ENCODE measurements at regions not wholly inside any gene's neighbourhood (a gene's known extent, or its start where the extent isn't known, plus 50 kb on each side); places are given as distances from the start of the nearest gene placed in this dataset.

DNA sequence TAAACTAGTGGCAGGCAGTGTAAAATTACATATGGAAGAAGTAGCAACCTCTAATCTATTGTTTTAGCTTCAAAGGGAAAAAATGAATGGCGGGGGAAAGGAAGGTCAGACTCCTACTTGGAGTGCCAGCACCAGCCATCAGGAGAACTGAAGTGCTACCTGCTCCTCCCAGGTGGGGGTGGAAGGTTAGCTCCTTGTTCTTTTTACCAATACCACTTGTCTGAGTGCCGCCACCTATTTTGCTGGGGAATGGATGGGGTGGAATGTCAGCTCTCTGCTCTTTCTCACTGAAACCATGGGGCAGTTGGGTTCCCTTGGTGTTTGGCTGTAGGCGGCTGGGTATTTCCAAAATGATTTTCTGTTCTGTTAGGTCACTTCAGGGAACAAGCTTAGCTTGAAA is 428.7 kb upstream of the EPHA3 start:
- in situ Hi-C loops (cut with MboI; ENCODE audit: low pct_ligation_motif_present in 1 of 4, low pct_unique_long_range_greater_than_20kb in 1 of 4, low sequenced_read_pairs in 3 of 4) (no loop called here), intact Hi-C loops (cut with DNase I; ENCODE audit: low total_unique reads) (no loop called here)
- Histone ChIP-seq H3K36me3 (no peaks in the 10 kb centered on the region), H3K4me1 (no peaks in the 10 kb centered on the region), H3K9me3 (no peaks in the 10 kb centered on the region), H3K4me3 (no peak overlapping the region), H3K27ac (no peak overlapping the region), H3K27me3 (no peaks in the 10 kb centered on the region)
- no peak for DNase-seq
- 96 to 100% methylated on average over 1 to 3 of the region's 3 CpGs for WGBS, 2 donors (ENCODE audit: low coverage in 1 of 2)
- TF ChIP-seq EP300 (IDR thresholded peaks at IDR 0.05; ENCODE audit: low read depth) = no peak
- no peak for TF ChIP-seq POLR2A (IDR thresholded peaks at IDR 0.05)

- intact Hi-C loops (cut with DNase I; ENCODE audit: low total_unique reads) = no loop called here
- TF ChIP-seq POLR2AphosphoS5 (IDR thresholded peaks at IDR 0.05) = no peak
- TF ChIP-seq CTCF (IDR thresholded peaks at IDR 0.05) = no peak
- TF ChIP-seq EP300 (IDR thresholded peaks at IDR 0.05; ENCODE audit: low read depth) = no peak
- no peak for TF ChIP-seq POLR2A (IDR thresholded peaks at IDR 0.05)
- Histone ChIP-seq H3K27me3 (no peaks in the 10 kb centered on the region), H3K27ac (no peak overlapping the region), H3K4me3 (no peak overlapping the region), H3K9me3 (no peaks in the 10 kb centered on the region), H3K4me1 (no peaks in the 10 kb centered on the region), H3K36me3 (no peaks in the 10 kb centered on the region)
- DNase-seq = no peak
- WGBS, 2 donors (ENCODE audit: low coverage in 1 of 2) = 86% methylated on average over 3 of the region's 3 CpGs; no CpG with 5 or more reads in 1 of the 2 donors
- in situ Hi-C loops (cut with MboI; ENCODE audit: low pct_ligation_motif_present in 1 of 4, low pct_unique_long_range_greater_than_20kb in 1 of 4, low sequenced_read_pairs in 3 of 4) = no loop called here
These were observed 417.1 kb upstream of the EPHA3 start for GRCh38 chr3:88690287-88690686.

DNA sequence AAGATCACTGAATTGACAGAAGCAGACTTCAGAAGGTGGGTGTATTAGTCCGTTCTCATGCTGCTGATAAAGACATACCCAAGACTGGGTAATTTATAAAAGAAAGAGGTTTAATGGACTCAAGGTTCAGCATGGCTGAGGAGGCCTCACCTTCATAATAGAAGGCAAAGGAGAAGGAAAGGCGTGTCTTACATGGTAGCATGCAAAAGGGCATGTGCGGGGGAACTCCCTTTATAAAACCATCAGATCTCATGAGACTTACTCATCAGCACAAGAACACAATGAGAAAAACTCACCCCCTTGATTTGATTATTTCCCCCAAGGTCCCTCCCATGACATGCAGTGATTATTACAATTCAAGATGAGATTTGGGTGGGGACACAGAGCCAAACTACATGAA is 416.3 kb upstream of the EPHA3 start:
- Histone ChIP-seq H3K4me1 (no peaks in the 10 kb centered on the region), H3K9me3 (no peaks in the 10 kb centered on the region), H3K4me3 (no peak overlapping the region), H3K27ac (no peak overlapping the region), H3K27me3 (no peaks in the 10 kb centered on the region), H3K36me3 (no peaks in the 10 kb centered on the region)
- 84 to 86% methylated on average over 2 to 3 of the region's 3 CpGs for WGBS, 2 donors (ENCODE audit: low coverage in 1 of 2)
- in situ Hi-C loops (cut with MboI; ENCODE audit: low pct_ligation_motif_present in 1 of 4, low pct_unique_long_range_greater_than_20kb in 1 of 4, low sequenced_read_pairs in 3 of 4) = no loop called here
- no peak for DNase-seq
- intact Hi-C loops (cut with DNase I; ENCODE audit: low total_unique reads) = no loop called here
- TF ChIP-seq CTCF (IDR thresholded peaks at IDR 0.05) (no peak), POLR2AphosphoS5 (IDR thresholded peaks at IDR 0.05) (no peak), EP300 (IDR thresholded peaks at IDR 0.05; ENCODE audit: low read depth) (no peak), POLR2A (IDR thresholded peaks at IDR 0.05) (no peak)

DNA sequence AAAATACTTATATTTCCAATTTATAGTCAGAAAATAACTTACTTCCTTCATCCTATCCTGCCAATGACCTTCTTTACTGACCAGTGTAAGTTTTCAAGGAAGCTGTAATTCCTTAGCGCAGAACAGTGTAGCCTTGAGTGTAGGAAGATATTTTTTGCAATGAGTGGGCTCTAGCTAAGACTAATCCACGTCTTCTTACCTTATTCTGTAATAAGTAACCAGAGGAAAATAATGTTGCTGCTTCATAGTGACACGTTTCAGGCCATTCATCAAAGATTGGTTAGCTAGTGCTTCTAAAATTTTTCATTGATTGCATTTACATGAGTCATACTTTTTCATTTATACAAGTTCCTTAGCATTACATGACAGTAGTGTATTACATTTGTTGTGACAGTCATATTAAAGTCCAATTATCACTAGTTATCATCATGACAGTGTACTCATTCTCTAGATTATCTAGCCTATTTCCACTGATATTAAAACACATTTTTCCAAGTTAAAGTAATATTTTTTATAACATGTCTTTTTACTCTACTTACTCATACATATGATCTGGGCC is 403.8 kb upstream of the EPHA3 start:
- no peaks in the 10 kb centered on the region for H3K9me3 ChIP-seq
- 64 to 67% methylated on average over 3 of the region's 3 CpGs for WGBS, 2 donors (ENCODE audit: low coverage in 1 of 2)
- no peaks in the 10 kb centered on the region for H3K4me1 ChIP-seq
- intact Hi-C loops (cut with DNase I; ENCODE audit: low total_unique reads) (no loop called here), in situ Hi-C loops (cut with MboI; ENCODE audit: low pct_ligation_motif_present in 1 of 4, low pct_unique_long_range_greater_than_20kb in 1 of 4, low sequenced_read_pairs in 3 of 4) (loop anchor here in 1 of 4 donors (25.0 kb wide), 1 partner anchor 109 kb away; no protein-coding TSS in a partner anchor)
- no peak for TF ChIP-seq POLR2A (IDR thresholded peaks at IDR 0.05)
- TF ChIP-seq EP300 (IDR thresholded peaks at IDR 0.05; ENCODE audit: low read depth) = no peak
- no peak for TF ChIP-seq CTCF (IDR thresholded peaks at IDR 0.05)
- TF ChIP-seq POLR2AphosphoS5 (IDR thresholded peaks at IDR 0.05) = no peak
- no peaks in the 10 kb centered on the region for H3K27me3 ChIP-seq
- H3K36me3 ChIP-seq = no peaks in the 10 kb centered on the region
- no peak overlapping the region for H3K4me3 ChIP-seq
- no peak for DNase-seq
- no peak overlapping the region for H3K27ac ChIP-seq

GRCh38 chr3:88704338-88704737 is 403.1 kb upstream of the EPHA3 start:
- in situ Hi-C loops (cut with MboI; ENCODE audit: low pct_ligation_motif_present in 1 of 4, low pct_unique_long_range_greater_than_20kb in 1 of 4, low sequenced_read_pairs in 3 of 4) (loop anchor here in 1 of 4 donors (25.0 kb wide), 1 partner anchor 108 kb away; no protein-coding TSS in a partner anchor), intact Hi-C loops (cut with DNase I; ENCODE audit: low total_unique reads) (no loop called here)
- no peak overlapping the region for H3K4me3 ChIP-seq
- no peaks in the 10 kb centered on the region for H3K36me3 ChIP-seq
- no peaks in the 10 kb centered on the region for H3K4me1 ChIP-seq
- 85 to 90% methylated on average over 3 of the region's 3 CpGs for WGBS, 2 donors (ENCODE audit: low coverage in 1 of 2)
- TF ChIP-seq POLR2AphosphoS5 (IDR thresholded peaks at IDR 0.05) (no peak), EP300 (IDR thresholded peaks at IDR 0.05; ENCODE audit: low read depth) (no peak), CTCF (IDR thresholded peaks at IDR 0.05) (no peak), POLR2A (IDR thresholded peaks at IDR 0.05) (no peak)
- DNase-seq = no peak
- H3K27ac ChIP-seq = no peak overlapping the region
- no peaks in the 10 kb centered on the region for H3K27me3 ChIP-seq
- H3K9me3 ChIP-seq = no peaks in the 10 kb centered on the region

Data from transverse colon (tissue), 4 donors.